SU-DHL-6 (cell line): ENCODE measurements at regions not wholly inside any gene's neighbourhood (a gene's known extent, or its start where the extent isn't known, plus 50 kb on each side); places are given as distances from the start of the nearest gene placed in this dataset.

ENCODE experiments used
- EZH2phosphoT487 ChIP-seq: fragments of 200-600 bp; sonication (generic), shearing (Covaris generic); conservative IDR thresholded peaks from 2 replicates; pipeline ENCODE4 v1.6.1; 2018; ENCODE audit warnings: mild to moderate bottlenecking, antibody characterized with exemption, low read length, moderate library complexity, mixed read lengths
- TF ChIP-seq, protein P1 (sequence below): fragments of 200-600 bp; sonication (generic); IDR thresholded peaks from one replicate; pipeline ENCODE4 v1.5.1; 2017; ENCODE audit warnings: antibody characterized with exemption, mild to moderate bottlenecking, low read length, moderate library complexity; ENCODE audit not compliant: insufficient read depth, poor library complexity, severe bottlenecking

DNA sequence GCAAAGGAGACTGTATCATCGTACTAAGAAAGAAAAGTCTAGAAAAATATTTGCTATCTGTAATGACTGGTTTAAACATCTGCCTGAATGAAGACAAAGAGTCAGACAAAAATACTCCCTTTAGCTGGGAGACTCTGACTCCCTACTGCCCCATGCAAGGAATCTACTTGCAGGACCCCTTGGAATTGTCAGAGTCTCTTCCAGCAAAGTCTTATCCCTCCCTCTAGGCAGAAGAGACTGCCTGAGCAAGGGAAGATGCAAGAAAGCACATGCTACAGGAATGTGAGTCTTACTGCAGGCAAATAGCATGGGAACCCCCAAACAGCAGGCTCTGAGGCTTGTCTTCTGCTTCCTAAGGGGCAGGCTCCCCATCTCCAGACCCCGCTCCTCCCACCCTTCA lies 154.0 kb downstream of the KCNA5 start:
- TF ChIP-seq EZH2phosphoT487 = no peak
- TF ChIP-seq, protein P1, sequence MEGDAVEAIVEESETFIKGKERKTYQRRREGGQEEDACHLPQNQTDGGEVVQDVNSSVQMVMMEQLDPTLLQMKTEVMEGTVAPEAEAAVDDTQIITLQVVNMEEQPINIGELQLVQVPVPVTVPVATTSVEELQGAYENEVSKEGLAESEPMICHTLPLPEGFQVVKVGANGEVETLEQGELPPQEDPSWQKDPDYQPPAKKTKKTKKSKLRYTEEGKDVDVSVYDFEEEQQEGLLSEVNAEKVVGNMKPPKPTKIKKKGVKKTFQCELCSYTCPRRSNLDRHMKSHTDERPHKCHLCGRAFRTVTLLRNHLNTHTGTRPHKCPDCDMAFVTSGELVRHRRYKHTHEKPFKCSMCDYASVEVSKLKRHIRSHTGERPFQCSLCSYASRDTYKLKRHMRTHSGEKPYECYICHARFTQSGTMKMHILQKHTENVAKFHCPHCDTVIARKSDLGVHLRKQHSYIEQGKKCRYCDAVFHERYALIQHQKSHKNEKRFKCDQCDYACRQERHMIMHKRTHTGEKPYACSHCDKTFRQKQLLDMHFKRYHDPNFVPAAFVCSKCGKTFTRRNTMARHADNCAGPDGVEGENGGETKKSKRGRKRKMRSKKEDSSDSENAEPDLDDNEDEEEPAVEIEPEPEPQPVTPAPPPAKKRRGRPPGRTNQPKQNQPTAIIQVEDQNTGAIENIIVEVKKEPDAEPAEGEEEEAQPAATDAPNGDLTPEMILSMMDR = no peak
